ENCODE measurements at regions not wholly inside any gene's neighbourhood (a gene's known extent, or its start where the extent isn't known, plus 50 kb on each side); places are given as distances from the start of the nearest gene placed in this dataset.

DNA sequence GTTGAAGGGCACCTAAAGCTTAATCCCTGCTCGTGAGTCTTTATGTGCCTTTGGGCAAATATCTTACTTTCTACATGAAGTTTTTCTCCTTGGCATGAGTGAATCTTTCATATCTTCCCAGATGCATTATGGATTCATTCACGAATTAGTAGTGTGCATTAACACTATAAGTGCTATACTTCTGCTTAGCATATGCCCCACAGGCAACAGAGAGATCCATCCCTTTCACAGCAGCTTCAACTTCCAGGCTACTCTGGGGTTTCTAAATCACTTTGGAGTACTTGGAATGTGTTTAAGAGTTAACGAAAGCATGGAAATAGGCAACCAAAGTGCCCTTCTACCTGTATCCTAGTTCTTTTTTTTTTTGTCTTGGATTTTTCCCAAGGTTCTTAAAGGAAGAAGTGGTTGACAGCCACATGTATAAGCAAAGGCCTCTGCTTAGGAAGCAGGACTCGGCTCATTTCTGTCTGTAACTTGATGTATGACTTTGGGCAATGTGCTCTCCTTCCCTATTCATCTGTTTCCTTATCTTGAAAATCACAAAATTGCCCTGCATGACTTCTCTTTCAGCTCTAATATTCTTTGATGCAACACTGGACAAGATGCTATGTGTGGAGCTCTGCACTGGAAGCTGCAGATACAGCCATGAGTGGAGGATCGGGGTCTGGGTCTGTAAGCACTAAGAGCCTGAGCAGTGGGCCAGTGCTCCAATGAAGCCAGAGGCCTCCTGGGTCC is 54.5 kb upstream of the ME3 start:
- no peak for DNase-seq

- no peak for DNase-seq
These were observed 53.8 kb upstream of the ME3 start for GRCh38 chr11:86726118-86726753.

- DNase-seq = no peak
These were observed 51.7 kb upstream of the ME3 start for GRCh38 chr11:86724137-86724536.

DNA sequence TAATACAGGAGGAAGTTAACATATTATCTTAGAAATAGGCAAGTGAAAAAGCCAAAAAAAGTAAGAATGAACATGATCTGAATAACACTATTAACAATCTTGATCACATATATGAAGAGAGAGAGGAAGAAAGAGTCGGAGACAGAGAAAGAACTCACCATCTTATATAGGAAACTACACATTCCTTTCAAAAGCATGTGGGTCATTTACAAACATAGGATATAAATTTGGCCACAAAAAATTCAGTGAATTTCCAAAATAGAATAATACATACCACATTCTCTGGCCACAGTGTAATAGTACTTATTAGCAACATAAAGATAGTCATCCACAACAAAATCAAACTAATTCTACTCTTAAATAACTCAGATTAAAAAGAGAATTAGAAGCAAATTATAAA is 50.9 kb upstream of the ME3 start:
- no peak for DNase-seq

DNA sequence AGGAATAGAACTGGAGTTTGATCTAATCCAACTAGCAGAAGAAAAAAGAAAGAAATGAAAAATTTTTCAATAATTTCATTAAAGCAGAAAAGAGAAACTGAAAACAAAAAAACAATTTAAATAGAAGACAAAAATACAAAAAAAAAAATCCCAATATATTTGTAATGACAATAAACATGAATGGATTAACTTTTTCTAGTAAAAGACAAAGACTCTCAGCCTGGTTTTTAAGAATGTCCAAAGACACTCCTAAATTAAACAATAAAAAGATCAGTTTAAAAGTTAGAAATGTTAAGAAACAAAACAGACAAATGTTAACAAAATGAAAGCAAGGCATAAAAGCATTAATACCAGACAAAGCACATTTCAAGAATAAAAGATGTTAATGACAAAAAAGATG is 50.3 kb upstream of the ME3 start:
- no peak for DNase-seq
